ENCODE measurements at regions not wholly inside any gene's neighbourhood (a gene's known extent, or its start where the extent isn't known, plus 50 kb on each side); places are given as distances from the start of the nearest gene placed in this dataset.

- in situ Hi-C loops (cut with MboI; ENCODE audit: low sequenced_read_pairs), result no loop called here
- H4K20me1 ChIP-seq (ENCODE audit: insufficient read depth, low read length), result no peaks in the 10 kb centered on the region
- no peak overlapping the region for H3K4me2 ChIP-seq (ENCODE audit: low read depth, low read length)
- no peaks in the 10 kb centered on the region for H3K9me1 ChIP-seq (ENCODE audit: insufficient read depth, low read length)
- no peaks in the 10 kb centered on the region; the same call in 1 of the 2 replicates for H3K4me1 ChIP-seq (ENCODE audit: control insufficient read depth, insufficient read depth, low read length)
- no peaks in the 10 kb centered on the region for H3K36me3 ChIP-seq (ENCODE audit: control insufficient read depth, insufficient read depth, low read length)
- WGBS, 2 experiments (ENCODE audit: extremely low coverage in 2 of 2, insufficient read length in 1 of 2), result no CpG with 5 or more reads among the region's 1 CpG
- no peak overlapping the region for H4K5ac ChIP-seq (ENCODE audit: low read depth, low read length)
- no TSS peak for BruUV-seq (replicated peaks)
- no peak for TF ChIP-seq POLR2A (IDR thresholded peaks at IDR 0.05; ENCODE audit: low read depth, low read length)
- TF ChIP-seq RCOR1 (IDR thresholded peaks at IDR 0.05; ENCODE audit: insufficient replicate concordance, low read length), result no peak
- no peak for TF ChIP-seq RFX5 (IDR thresholded peaks at IDR 0.05; ENCODE audit: low read depth, low read length)
- TF ChIP-seq BHLHE40 (IDR thresholded peaks at IDR 0.05; ENCODE audit: low read depth, low read length), result no peak
- no peak for TF ChIP-seq CEBPB (IDR thresholded peaks at IDR 0.05; ENCODE audit: low read depth, low read length)
- no peak for TF ChIP-seq MAZ (IDR thresholded peaks at IDR 0.05; ENCODE audit: borderline replicate concordance, low read depth, low read length)
- TF ChIP-seq FOS (IDR thresholded peaks at IDR 0.05; ENCODE audit: low read depth, low read length), result no peak
- TF ChIP-seq SMC3 (IDR thresholded peaks at IDR 0.05; ENCODE audit: low read depth, low read length), result no peak
- no peak overlapping the region for H3K56ac ChIP-seq (ENCODE audit: extremely low read depth, insufficient read depth, low read length)
- no peak overlapping the region for H2AFZ ChIP-seq (replicated peaks; ENCODE audit: low read length, poor library complexity)
- POLR2A ChIA-PET (ENCODE audit: unreplicated experiment), result no interaction called here
- H3K27me3 ChIP-seq (ENCODE audit: control insufficient read depth, insufficient read depth, low read length), result no peaks in the 10 kb centered on the region
- no peaks in the 10 kb centered on the region for H3K9me3 ChIP-seq (ENCODE audit: control insufficient read depth, insufficient read depth, low read length)
- H3K27ac ChIP-seq (ENCODE audit: insufficient read depth, low read length), result no peak overlapping the region
- no peak overlapping the region for H2AK5ac ChIP-seq (ENCODE audit: low read depth, low read length)
- CTCF ChIA-PET, result no interaction called here
- H3K79me1 ChIP-seq (ENCODE audit: low read depth in 1 of 2, low read length in 2 of 2), result no peaks in the 10 kb centered on the region
- H2BK5ac ChIP-seq (ENCODE audit: low read depth, low read length, poor library complexity, severe bottlenecking), result no peak overlapping the region
- DNase-seq (no peak), ATAC-seq (ENCODE audit: low read depth) (no peak)
- no peak overlapping the region for H2BK20ac ChIP-seq (ENCODE audit: low read depth, low read length)
- H3K23ac ChIP-seq (ENCODE audit: low read depth, low read length), result no peak overlapping the region
- no peak overlapping the region for H3K18ac ChIP-seq (ENCODE audit: low read depth, low read length)
- no peak overlapping the region for H2AK9ac ChIP-seq (replicated peaks; ENCODE audit: low read depth, low read length, poor library complexity)
- intact Hi-C loops (cut with micrococcal nuclease), result no loop called here
- no peak overlapping the region for H3K4me3 ChIP-seq (ENCODE audit: insufficient read depth, low read depth, low read length)
- H4K91ac ChIP-seq (ENCODE audit: insufficient read depth, low read depth, low read length), result no peak overlapping the region
- H3K4ac ChIP-seq (ENCODE audit: low read depth, low read length), result no peak overlapping the region
- no peak overlapping the region for H4K8ac ChIP-seq (ENCODE audit: low read depth in 2 of 2, low read length in 2 of 2)
- H3K9ac ChIP-seq (ENCODE audit: low read depth, low read length), result no peak overlapping the region
- H2BK120ac ChIP-seq (ENCODE audit: low read depth, low read length), result no peak overlapping the region
- dilution Hi-C loops (cut with HindIII; ENCODE audit: low sequenced_read_pairs, unreplicated experiment), result no loop called here
- H3K14ac ChIP-seq (replicated peaks; ENCODE audit: low read depth, low read length), result no peak overlapping the region
- H2BK15ac ChIP-seq (ENCODE audit: low read depth, low read length), result no peak overlapping the region
Measured at GRCh38 chr3:166453478-166453877, 616.3 kb upstream of the BCHE start.

Measured in IMR-90 (cell line).